NCI-H526 (cell line): ENCODE measurements at regions not wholly inside any gene's neighbourhood (a gene's known extent, or its start where the extent isn't known, plus 50 kb on each side); places are given as distances from the start of the nearest gene placed in this dataset.
A peak's percentile ranks its signal among the peaks of the same experiment; 100 is the strongest.

Experiments used
- DNase-seq, 2 experiments: peaks; one replicate each; lab custom pipeline; 2025; lab: John Stamatoyannopoulos, UW

DNA sequence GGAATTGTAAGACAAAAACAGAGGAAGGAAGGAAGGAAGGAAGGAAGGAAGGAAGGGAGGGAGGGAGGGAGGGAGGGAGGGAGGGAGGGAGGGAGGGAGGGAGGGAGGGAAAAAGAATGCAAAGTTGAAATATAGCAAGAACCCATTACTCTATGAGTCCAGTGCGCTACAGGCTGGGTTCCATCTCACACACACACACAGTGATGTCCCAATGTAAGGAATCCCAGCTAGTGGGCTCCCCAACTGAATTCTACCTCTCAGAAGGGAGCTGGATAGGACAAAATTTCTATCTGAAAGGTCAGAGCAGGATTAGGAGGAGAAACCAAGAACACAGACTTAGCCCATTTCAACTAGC is 173.4 kb downstream of the DAD1 start:
- DNase-seq = no peak

DNA sequence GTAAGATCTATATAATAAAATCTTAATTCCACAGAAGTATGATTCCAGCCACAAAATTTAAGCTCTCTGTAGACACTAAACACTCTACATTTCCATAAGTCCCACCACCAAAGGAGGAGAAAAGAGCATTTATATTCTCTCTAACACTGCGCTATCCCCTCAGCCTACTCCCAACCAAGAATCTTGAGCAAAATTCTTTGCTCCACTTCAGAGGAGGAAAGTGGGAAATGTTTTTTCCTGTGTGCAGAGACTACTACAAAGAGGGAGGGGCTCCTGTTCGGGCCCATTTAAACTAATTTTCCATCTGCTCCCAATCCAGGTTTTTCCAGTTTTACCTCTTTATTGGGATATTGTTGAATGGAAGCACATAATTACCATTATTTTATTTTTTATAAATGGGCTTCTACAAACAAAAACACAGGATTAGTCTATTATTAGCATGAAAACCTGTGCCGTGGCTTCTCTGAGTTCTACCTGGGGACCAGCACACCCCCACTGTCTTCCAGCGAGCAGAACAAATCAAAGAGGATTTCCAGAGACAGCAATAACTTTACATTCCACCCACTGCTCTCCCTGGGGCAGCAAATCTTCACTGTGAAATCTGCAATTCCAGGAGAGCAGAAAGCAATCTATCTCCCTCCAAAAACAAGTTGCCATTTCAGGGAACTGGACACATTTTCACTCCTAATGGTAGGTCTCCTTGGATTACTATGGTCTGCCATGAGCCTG is 174.0 kb downstream of the DAD1 start:
- DNase-seq = no peak

DNA sequence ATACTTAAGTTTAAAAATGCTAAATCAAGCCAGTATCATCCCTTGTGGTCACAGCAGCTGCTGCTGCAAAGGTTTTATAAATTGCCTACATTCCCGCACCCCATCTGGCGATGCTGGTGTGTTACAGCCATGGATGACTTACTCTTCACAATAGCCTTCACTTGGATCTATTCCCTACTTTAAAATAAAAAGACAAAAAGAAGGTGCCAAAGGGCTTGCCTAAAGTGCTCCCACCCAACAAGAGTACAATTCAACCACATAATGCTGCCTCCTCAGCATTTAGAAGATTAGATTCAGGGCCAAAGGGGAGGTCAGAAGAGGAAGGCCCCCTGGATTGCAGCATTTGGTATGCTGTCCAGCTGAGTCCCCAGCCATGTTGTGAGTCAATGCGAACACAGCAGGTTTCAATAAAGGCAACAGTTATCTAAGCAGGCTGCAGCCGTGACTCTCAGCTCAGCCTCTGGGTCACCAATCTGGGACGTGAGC is 176.1 kb downstream of the DAD1 start:
- no peak for DNase-seq

DNA sequence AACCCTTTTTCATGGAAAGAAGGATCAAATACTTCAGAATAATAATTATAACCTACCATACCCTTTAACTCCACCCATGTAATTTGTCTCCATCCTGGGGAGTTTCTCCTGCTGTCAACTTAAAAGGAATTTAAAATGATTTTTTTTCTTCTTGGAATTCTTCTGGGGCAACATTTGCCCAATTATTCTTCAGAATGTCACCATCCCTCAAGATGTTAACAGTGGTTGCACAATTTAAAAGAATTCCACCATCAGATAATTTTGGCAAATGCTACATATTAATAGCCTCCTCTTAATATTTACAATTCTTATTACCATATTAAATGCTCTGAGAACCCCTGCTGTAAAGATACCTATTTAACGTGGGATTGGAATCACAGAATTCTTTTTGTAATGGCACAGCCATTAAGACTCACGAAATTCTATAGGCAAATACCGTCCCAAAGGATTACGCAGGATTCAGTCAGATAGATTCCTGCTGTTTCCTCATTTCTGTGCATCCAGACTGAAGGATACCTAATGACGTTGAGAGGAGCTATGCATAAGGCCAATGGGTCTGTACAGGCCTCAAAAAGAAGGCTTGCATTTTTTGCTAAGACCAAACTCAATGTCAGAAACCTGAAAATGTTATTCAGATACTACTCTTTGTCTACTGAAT is 177.5 kb downstream of the DAD1 start:
- no peak for DNase-seq

DNA sequence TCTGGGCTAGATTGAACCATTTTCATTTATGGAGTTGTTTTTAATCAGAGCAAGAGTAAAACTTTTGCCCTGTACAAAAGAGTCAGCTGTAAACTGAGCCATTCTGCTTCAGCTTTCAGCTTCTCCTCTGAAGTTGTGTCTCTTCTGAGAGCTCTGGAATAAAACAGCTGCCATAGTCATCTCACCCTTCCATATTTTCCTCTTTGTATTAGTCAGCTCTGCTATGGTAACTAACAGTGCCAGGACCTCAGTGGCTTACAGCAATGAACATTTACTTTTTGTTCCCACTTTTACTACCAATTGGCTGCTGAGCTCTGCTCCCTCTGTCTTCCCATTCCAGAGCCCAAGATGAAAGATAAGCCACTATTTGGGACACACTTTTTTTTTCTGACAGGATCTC is 178.5 kb downstream of the DAD1 start:
- DNase-seq = no peak

DNA sequence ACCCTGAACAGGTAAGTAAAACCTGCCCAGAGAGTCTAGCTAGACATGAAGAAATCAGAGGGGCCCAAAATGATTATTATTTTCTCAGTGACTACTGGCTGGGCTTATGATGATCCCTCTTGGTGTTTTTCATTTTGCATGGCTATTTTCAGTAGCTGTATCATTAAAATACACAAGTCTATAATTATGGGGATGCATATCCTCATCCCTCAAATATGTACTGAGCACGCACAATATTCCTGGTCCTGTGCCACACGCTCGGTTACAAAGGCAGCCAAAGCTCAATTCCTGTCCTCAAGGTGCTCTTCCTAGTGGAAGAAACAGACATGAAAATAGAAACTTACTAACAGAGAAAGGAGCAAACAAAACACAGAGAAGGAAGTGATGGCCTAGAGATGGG is 180.0 kb downstream of the DAD1 start:
- DNase-seq = no peak

DNA sequence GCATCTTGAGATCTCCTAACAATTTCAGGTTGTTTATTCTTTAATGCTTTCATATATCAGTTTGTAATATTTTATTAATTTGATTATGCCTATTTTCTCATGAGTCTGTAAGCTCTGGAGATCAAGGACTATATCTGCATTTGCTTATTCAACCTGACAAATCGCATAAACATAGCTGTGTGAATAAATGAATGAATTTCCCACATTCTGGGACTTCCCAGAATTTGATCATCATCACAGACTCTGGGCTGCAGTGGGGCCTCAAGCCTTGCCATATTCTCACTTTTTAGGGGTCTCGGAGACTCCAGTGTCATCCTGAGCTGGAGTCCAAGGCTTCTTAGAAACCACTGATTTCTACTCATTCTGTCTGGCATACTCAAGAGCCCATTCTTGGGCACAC is 180.5 kb downstream of the DAD1 start:
- no peak for DNase-seq

DNA sequence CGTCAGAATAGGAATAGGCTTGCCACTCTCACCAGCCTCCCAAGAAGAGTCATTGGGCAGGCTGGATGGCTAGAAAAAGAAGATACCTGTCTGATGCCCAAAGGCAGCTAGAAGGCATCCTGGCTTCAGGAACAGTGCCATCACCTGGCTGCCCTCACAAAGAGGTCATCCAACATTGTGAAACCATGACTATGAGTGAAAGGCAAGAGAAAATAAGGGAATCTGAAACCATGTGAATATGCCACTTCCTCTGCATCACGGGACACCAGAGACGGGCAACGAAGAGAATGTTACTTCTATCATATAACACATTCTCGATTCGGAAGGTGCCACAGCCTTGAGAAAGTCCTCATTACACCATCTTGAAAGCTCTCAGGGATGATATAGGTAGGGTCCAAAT is 182.0 kb downstream of the DAD1 start:
- no peak for DNase-seq

DNA sequence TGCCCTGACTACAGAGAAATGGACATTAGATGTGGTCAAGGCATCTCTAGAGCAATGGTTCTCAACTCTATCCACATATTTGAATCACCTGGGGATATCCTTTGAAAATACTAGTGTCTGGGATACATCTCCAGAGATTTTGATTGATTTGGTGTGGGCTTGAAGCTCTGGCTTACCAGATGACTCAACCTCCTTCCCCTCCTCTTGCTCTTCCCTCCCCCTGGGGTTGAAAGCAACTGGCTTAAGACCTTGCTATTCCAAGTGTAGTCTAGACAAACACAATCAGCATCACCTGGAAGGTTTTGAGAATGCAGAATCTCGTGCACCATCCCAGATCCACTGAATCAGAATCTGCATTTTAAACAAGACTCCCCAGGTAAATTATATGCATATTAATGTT is 183.8 kb downstream of the DAD1 start:
- DNase-seq = no peak

DNA sequence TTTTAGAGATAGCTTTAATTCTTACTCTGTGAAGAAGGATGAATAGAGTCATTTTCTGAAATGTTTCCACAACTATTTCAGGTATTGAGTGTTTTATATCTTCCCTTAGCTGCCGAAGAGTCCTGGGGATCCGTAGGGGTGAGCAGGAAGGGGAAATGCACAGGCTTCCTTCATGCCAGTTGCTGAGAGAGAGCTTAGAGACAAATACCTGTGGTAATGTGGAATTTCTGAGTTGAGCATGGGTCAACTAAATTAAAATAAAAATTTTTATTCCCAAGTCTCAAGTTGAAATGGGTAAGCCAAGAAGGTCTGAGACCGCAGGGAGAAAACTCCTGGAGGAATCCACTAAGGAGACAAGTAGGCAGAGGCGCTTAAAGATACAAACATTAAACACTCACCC is 185.7 kb downstream of the DAD1 start:
- DNase-seq = no peak

DNA sequence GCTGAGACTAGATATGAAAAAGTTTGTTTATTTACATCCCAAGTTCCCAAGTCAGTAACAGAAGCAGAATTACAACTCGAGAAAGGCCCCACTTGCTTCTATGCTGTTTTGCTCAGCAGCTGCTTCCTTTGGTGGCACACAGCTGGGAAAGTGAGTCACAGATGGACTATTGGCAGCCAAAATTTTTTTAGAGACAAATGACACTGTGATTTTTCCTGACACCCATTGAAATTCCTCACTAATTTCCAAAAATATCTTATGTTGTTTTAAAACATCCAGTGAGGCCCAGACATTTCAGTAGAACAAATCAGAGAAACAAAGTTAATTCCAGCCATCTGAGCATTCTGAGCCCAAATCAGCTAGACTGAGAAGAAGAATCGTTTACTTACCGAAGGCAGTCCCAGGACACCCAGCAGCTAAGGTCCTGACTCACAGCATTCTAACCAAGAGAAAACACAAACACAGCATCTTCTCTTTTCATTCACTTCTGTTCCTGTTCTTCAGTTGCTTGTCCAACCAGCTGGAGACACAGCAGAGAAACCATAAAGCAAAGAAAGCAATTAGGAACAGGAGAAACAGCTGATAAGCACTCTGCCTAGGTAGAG is 188.3 kb downstream of the DAD1 start:
- no peak for DNase-seq

DNA sequence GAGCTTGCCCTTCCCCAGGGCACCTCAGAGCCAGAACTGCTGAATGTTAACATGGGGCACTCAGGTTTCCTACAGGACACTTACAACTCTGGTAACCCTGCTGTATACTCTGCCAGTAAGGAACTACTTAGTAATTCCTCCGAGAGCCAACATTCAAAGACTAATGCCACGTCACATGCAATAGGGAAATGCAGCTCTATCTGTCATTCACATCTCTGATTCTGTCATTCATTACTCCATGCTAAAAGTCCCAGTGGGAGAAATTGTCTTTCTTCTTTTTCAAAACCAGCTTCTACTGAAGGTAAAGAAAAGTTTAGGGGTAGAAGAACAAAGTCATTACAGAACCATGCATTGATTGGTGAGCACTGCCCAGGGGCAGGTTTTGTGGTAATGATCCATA is 189.2 kb downstream of the DAD1 start:
- no peak for DNase-seq

DNA sequence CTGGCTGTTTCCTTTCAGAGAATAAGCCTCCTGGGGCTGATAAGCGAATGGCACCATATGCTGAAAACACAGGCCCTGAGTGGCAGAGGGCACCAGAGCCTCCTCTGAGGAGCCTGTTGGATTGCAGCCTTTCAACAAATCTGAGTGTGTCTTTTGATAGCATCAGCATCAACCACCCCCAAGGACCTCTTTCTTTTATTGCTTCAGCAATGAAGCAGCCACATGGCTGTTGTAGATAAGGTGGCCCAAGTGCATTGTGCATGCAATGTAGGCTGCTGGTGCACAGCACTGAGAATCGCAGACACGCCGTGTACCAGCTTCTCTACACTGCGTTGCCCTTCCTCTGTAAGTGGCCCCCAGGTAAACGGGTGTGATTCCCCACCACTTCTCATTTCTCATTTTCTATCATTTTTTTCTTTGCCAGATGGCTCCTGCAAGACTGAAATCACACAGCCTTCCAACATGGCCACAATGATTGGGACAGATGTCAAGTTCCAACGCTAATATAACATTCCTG is 191.7 kb downstream of the DAD1 start:
- DNase-seq = no peak

DNA sequence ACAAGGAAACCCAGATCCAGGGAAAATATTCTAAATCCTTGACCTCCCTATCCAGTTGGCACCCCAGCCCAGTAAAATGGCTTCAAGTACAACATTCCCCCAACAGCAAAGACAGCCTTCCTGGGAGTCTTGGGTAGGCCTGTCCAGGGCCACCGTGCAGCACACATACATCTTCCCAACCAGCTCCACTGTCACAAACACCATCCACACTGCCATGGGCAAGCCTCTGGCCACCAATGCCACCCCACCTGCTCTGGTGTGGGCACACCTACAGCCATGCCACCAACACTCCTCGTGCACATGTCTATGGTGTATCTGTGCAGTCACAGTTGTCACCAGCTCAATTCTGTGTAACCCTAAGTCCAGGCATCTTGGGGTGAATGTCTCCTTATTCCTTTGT is 193.2 kb downstream of the DAD1 start:
- no peak for DNase-seq

DNA sequence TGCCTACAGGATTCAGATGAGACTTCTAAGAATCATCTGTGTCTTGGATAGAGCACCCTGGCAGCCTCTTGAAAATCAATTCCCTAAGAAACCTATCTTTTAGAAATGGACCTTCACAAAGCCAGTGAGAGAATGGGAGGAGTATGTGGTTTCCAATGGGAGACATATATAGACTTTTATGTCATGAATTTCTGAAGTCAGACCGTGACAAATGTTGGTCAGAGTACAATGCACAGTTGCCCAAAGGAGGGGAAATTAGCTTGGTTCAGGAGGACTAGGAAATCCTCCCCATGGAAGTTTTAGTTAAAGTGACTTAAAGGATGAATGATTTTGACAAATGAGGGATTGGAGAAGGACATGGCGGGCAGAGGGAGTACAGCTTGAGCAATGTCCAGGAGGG is 194.4 kb downstream of the DAD1 start:
- DNase-seq = no peak

DNA sequence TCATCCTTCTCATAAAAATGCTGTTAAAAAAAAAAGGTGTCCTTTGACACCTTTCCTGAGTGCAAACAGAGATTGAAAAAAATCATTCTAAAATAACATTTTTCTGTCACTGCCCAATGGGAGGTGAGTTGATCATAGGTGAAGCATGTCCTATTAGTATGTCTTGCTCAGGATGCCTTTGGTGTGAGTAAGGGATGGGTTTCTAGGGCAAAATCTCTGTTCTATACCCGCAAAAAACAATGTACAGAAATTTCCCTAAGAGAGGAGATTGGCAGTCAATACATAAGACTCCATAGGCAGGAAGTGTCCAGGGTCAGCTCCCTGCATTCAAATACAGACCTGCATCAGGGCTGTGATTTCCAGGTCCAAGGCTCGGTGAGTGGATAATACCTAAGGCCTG is 195.2 kb downstream of the DAD1 start:
- no peak for DNase-seq

DNA sequence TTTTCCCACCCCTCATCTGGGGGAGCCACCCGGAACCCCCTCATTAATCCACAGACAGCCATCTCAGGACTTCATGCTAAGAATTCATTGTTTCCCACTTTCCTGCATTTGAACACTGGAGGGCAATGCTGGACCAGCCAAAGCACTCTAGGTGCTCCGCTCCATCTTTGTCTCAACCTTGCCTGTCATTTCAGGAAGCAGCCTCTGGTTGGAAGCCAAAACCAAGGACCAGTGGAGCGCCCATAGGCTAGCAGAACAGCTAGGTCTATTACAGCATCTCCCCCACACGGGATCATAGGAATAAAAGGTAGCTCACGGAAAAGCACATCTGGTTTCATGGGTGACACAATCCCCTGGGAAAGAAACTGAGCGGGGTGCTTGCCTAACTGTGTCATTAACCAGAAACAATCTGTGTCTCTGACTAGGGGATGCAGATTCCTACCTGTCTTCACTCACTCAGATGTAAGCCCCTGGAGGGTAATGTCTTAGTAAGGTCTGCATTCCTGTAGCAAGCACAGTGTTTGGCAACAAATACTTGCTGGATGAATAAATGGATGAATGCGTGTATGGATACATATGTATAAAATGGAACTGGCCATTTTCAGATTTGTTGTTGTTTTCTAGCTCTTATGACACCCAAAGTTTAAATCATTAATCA is 197.0 kb downstream of the DAD1 start:
- peak in 1 of 2 experiments; percentile 11 for DNase-seq

DNA sequence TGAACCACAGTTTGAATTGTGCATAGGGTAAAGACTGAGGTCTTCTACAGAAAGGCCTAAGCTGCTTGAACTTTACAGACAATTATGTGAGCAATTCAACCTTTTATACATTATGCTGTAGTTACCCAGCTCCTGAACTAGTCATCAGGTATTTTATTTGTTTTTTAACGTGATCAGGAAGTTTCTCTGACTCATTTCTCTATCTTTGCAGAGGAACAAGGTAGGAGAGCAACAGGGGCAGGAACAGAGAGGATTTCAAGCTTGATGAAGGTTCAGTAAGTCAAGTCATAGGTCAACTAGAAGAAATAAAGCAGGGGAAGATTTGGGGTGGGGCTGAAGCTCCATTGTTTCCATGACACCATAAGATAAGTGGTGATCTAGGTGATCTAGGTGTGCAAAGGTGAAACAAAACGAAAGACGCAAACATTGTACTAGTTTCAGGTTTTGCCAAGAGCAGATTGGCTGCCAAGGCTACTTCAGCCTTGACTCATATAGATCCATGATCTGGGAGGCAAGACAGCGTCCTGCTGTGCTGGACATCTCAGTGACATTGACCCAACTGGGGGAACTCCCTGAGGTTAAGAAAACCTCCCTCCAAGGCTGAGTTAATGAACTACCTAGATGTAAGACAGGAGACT is 198.1 kb downstream of the DAD1 start:
- DNase-seq = no peak

DNA sequence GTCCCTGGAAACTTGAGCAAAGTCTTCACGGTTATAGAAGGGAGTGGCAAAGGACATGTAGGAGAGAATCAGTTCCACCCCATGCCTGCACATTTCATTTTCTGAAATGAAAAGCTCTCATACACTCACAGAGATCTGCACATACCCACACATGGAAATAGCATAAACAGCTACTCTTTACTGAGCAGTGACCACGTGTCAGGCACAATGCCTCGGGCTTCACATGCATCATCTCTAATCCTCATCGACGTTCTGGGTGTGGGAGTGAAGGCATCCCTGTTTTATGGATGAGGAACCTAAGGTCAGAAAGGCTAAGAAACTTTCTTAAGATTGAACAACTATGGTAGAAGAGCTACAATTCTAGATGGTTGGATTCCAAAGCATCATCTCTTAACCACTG is 198.8 kb downstream of the DAD1 start:
- no peak for DNase-seq

DNA sequence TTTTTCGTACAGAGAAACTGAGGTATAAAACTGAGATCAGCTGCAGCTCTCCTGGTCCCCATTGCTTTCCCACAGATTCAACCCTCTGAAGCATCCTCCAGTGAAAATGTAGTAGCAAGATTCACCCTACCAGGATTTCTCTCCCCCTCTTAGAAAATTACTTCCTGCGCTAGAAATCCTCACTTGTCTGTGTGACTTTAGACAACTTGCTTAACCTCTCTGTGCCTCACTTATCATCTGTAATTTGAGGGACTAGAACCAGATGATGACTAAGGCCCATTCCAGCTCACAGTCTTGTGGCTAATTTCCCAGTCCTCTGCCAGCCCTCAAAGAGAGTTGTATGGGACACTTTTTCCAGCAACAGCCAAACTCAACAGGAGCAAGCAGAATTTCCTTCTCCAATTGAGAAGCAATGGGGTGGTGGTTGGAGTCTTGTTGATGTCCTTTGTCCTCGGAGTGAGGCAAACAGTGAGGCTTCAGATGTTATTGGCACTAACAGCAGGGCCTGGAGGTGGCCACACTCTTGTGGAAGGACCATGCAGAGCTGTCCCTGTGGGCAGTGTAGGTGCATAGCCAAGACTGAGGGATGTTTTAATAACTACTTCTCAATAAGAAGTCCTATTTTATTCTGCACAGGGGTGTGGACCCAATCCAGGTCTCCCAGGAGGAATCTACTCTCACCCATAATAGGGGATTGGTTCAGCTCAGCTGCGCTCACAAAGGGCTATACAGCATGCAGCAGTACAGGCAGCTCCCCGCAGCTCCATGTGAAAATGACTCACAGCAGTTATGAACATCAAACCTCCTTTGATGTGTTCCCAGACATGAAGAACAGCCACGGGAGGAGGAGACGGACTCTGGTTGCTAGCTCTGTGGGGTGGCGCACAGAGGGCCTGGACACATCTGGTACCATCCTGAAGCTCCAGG is 200.1 kb downstream of the DAD1 start:
- no peak for DNase-seq

DNA sequence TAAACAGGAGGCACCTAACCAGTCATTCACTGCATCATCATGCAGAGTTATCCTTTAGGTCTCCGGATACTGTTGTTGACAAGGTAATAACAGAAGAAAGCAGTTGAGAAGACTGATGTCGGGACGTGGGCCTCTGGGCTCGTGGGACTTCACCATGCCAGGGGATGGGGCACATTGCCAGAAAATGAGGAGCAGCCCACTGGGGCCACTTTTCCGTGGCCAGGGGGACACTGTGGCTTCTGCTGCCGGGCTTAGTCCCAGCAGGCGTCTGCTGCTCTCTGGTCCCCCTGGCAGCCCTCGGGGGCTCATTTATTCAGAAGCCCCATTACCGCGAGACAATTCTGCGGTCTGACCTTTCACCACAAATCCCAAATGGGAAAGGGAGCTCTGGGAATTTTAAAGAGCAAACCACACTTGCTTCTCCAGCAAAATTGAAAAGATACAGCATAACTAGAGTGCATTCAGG is 201.2 kb downstream of the DAD1 start:
- no peak for DNase-seq
